ENCODE measurements at regions not wholly inside any gene's neighbourhood (a gene's known extent, or its start where the extent isn't known, plus 50 kb on each side); places are given as distances from the start of the nearest gene placed in this dataset.

DNA sequence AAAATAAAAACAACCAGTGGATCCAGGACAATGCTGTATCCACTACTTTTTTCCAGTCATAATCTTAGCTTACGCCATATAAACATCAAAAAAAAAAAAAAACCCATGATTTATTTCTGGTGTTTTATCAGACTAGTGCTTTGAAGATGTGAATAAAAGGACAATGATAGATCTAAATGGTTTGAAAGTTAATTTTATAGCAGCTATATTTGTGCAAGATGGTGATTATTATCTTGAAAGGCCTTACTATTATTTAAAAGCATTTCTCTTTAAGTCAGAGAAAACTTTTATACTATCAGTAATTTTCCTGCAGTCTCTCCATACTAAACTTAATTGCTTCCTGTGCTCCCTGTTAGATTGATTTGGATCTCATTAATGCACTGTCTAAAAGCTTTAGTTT is 670.3 kb downstream of the TBL1XR1 start:
- TF ChIP-seq ZNF274 (IDR thresholded peaks at IDR 0.05; ENCODE audit: low read depth, low read length) (no peak), SUZ12 (IDR thresholded peaks at IDR 0.05; ENCODE audit: extremely low read depth, insufficient read depth, insufficient read length) (no peak), YY1 (IDR thresholded peaks at IDR 0.05; ENCODE audit: insufficient read depth, insufficient read length) (no peak)
